ENCODE measurements at regions not wholly inside any gene's neighbourhood (a gene's known extent, or its start where the extent isn't known, plus 50 kb on each side); places are given as distances from the start of the nearest gene placed in this dataset.

DNA sequence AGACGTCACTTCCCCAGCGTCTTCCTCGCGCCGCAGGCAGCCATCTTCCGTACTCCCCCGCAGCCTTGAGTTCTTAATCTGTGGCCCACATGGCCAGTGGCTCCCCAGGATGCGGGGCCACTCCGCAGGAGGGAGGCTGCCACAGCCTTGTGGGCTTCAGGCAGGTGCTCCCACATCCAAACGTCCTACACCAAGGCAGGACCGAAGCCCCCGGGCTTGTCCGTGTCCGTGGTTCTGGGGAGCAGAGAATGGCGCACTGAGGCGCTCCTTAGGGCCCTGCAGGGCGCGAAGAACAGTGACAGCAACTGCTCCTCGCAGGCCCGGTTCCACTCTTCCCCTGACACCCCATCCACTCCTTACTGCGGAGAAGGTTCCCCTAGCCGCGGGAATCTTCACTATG, 755.8 kb downstream of the PRIM2 start:
- TF ChIP-seq, protein P1, sequence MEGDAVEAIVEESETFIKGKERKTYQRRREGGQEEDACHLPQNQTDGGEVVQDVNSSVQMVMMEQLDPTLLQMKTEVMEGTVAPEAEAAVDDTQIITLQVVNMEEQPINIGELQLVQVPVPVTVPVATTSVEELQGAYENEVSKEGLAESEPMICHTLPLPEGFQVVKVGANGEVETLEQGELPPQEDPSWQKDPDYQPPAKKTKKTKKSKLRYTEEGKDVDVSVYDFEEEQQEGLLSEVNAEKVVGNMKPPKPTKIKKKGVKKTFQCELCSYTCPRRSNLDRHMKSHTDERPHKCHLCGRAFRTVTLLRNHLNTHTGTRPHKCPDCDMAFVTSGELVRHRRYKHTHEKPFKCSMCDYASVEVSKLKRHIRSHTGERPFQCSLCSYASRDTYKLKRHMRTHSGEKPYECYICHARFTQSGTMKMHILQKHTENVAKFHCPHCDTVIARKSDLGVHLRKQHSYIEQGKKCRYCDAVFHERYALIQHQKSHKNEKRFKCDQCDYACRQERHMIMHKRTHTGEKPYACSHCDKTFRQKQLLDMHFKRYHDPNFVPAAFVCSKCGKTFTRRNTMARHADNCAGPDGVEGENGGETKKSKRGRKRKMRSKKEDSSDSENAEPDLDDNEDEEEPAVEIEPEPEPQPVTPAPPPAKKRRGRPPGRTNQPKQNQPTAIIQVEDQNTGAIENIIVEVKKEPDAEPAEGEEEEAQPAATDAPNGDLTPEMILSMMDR (IDR thresholded peaks at IDR 0.05; ENCODE audit: low read depth, low read length): no peak
- TF ChIP-seq POLR2A (IDR thresholded peaks at IDR 0.05; ENCODE audit: extremely low read depth, insufficient read length): no peak
